HepG2 (cell line): ENCODE measurements at regions not wholly inside any gene's neighbourhood (a gene's known extent, or its start where the extent isn't known, plus 50 kb on each side); places are given as distances from the start of the nearest gene placed in this dataset.

Experiments
- ATM ChIP-seq: fragments of 450-650 bp; IDR thresholded peaks from 2 replicates; pipeline ENCODE4 v1.7.1; 2017; ENCODE audit warnings: mild to moderate bottlenecking, borderline replicate concordance
- CTCF ChIP-seq: sonication (generic); formaldehyde crosslinking; IDR thresholded peaks from 2 replicates; pipeline ENCODE4 v1.5.0; 2020; ENCODE audit warnings: mild to moderate bottlenecking, missing genetic modification reagents, moderate library complexity
- DNMT3B ChIP-seq: conservative IDR thresholded peaks from 2 replicates; pipeline ENCODE4 v1.6.1; 2016; ENCODE audit warnings: missing biosample characterization, control low read depth
- HMGXB3 ChIP-seq: sonication (generic); formaldehyde crosslinking; IDR thresholded peaks from 2 replicates; pipeline ENCODE4 v1.4.0; 2020; ENCODE audit warnings: missing genetic modification reagents, borderline replicate concordance
- KDM5A ChIP-seq: fragments of 200-600 bp; sonication (generic); IDR thresholded peaks from 2 replicates; pipeline ENCODE4 v1.7.0; 2018; ENCODE audit warnings: antibody characterized with exemption, mild to moderate bottlenecking, low read length, borderline replicate concordance
- LRRFIP1 ChIP-seq: sonication (generic); formaldehyde crosslinking; conservative IDR thresholded peaks from 2 replicates; pipeline ENCODE4 v1.4.0; 2020; ENCODE audit warnings: missing genetic modification reagents
- MTF1 ChIP-seq: sonication (generic); formaldehyde crosslinking; IDR thresholded peaks from 2 replicates; pipeline ENCODE4 v1.5.0; 2020; ENCODE audit warnings: missing genetic modification reagents
- POLR2A ChIP-seq, 2 experiments: IDR thresholded peaks; 2 replicates each; pipeline ENCODE4 v1.6.1; 2011; ENCODE audit warnings: low read depth in 2 of 2, low read length in 2 of 2, mild to moderate bottlenecking in 1 of 2, moderate library complexity in 1 of 2; ENCODE audit not compliant: insufficient read depth in 1 of 2
- ZFX ChIP-seq: sonication (generic); formaldehyde crosslinking; IDR thresholded peaks from 2 replicates; pipeline ENCODE4 v1.4.0; 2020; ENCODE audit warnings: mild to moderate bottlenecking, low read depth, missing genetic modification reagents, moderate library complexity
- ZNF136 ChIP-seq: sonication (generic); formaldehyde crosslinking; IDR thresholded peaks from 2 replicates; pipeline ENCODE4 v1.8.1; 2022; ENCODE audit warnings: low read depth, mild to moderate bottlenecking, moderate library complexity, missing genetic modification reagents
- ZNF280D ChIP-seq: sonication (generic); formaldehyde crosslinking; IDR thresholded peaks from 2 replicates; pipeline ENCODE4 v1.5.1; 2020; ENCODE audit warnings: mild to moderate bottlenecking, missing genetic modification reagents
- ZNF431 ChIP-seq: sonication (generic); formaldehyde crosslinking; IDR thresholded peaks from 2 replicates; pipeline ENCODE4 v1.9.0; 2022; ENCODE audit warnings: missing genetic modification reagents, low read depth, mild to moderate bottlenecking, borderline replicate concordance
- ZNF569 ChIP-seq: sonication (generic); formaldehyde crosslinking; IDR thresholded peaks from 2 replicates; pipeline ENCODE4 v1.5.0; 2020; ENCODE audit warnings: mild to moderate bottlenecking, missing genetic modification reagents, moderate library complexity, borderline replicate concordance

GRCh38 chr9:78428640-78429039 lies 131.7 kb downstream of the PSAT1 start:
- TF ChIP-seq LRRFIP1 (CRISPR knock-in tag) (no peak), ZNF569 (no peak), CTCF (CRISPR knock-in tag) (no peak), HMGXB3 (no peak), ATM (no peak), DNMT3B (CRISPR knock-in tag) (no peak), KDM5A (no peak), ZNF136 (CRISPR knock-in tag) (no peak), MTF1 (CRISPR knock-in tag) (no peak), ZFX (CRISPR knock-in tag) (no peak), ZNF280D (CRISPR knock-in tag) (no peak), ZNF431 (CRISPR knock-in tag) (no peak), POLR2A (IDR thresholded peaks at IDR 0.05; ENCODE audit: insufficient read depth in 1 of 2, low read depth in 2 of 2, low read length in 2 of 2) (no peak)
